HCT116 (cell line): ENCODE measurements at regions not wholly inside any gene's neighbourhood (a gene's known extent, or its start where the extent isn't known, plus 50 kb on each side); places are given as distances from the start of the nearest gene placed in this dataset.
"Not testable (repeated sequence)": the region's sequence is repeated elsewhere in the genome, so short reads cannot be mapped to it uniquely, and the experiment has no call there.

ENCODE experiments used
- ATF3 ChIP-seq: IDR thresholded peaks from 2 replicates; pipeline ENCODE4 v1.6.1; 2012
- POLR2A ChIP-seq: IDR thresholded peaks from 2 replicates; pipeline ENCODE4 v1.7.0; 2011; ENCODE audit warnings: borderline replicate concordance; ENCODE audit not compliant: insufficient read depth, insufficient read length; ENCODE audit errors: extremely low read depth
- TF ChIP-seq, protein P1 (sequence below), 3 experiments: fragments of 200-600 bp in 1 of 3; sonication (generic) in 1 of 3; IDR thresholded peaks in 2 of 3; conservative IDR thresholded peaks in 1 of 3; 2 replicates each; pipeline ENCODE4 v1.5.1; 2012 to 2017; ENCODE audit warnings: low read depth in 2 of 3, low read length in 2 of 3, antibody characterized with exemption in 1 of 3, borderline replicate concordance in 1 of 3, control low read depth in 1 of 3, mild to moderate bottlenecking in 1 of 3, mixed read lengths in 1 of 3, mixed run types in 1 of 3, moderate library complexity in 1 of 3; ENCODE audit not compliant: insufficient read depth in 1 of 3
- TF ChIP-seq, protein P2 (sequence below): IDR thresholded peaks from 2 replicates; pipeline ENCODE4 v1.6.1; 2012

DNA sequence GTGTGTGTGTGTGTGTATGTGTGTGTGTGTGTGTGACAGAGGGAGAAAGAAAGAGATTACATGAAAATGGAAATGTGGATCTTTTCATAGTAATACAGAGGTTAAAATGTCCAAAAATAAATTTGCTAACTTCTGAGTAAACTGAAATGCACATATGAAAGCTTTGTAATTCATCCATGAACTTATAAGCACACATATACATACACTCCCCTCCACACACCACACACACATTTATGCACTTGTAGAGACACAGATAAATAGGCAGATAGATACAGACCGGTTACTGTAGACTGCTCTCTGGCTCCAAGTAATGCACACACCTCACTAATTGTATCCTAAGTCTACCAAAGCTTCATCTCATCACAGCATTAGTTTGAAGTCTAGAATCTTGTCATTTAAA lies 50.5 kb upstream of the PTPN20 start:
- TF ChIP-seq POLR2A, ATF3: not testable (repeated sequence)
- TF ChIP-seq, protein P1, sequence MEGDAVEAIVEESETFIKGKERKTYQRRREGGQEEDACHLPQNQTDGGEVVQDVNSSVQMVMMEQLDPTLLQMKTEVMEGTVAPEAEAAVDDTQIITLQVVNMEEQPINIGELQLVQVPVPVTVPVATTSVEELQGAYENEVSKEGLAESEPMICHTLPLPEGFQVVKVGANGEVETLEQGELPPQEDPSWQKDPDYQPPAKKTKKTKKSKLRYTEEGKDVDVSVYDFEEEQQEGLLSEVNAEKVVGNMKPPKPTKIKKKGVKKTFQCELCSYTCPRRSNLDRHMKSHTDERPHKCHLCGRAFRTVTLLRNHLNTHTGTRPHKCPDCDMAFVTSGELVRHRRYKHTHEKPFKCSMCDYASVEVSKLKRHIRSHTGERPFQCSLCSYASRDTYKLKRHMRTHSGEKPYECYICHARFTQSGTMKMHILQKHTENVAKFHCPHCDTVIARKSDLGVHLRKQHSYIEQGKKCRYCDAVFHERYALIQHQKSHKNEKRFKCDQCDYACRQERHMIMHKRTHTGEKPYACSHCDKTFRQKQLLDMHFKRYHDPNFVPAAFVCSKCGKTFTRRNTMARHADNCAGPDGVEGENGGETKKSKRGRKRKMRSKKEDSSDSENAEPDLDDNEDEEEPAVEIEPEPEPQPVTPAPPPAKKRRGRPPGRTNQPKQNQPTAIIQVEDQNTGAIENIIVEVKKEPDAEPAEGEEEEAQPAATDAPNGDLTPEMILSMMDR (IDR thresholded peaks at IDR 0.05 in 2 of 3, conservative IDR thresholded peaks at IDR 0.05 in 1 of 3; ENCODE audit: borderline replicate concordance in 1 of 3, insufficient read depth in 1 of 3, low read depth in 2 of 3, low read length in 2 of 3) = not testable (repeated sequence)
- TF ChIP-seq, protein P2, sequence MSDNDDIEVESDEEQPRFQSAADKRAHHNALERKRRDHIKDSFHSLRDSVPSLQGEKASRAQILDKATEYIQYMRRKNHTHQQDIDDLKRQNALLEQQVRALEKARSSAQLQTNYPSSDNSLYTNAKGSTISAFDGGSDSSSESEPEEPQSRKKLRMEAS = not testable (repeated sequence)
